ENCODE measurements at regions not wholly inside any gene's neighbourhood (a gene's known extent, or its start where the extent isn't known, plus 50 kb on each side); places are given as distances from the start of the nearest gene placed in this dataset.
"Not testable (repeated sequence)": the region's sequence is repeated elsewhere in the genome, so short reads cannot be mapped to it uniquely, and the experiment has no call there.

DNA sequence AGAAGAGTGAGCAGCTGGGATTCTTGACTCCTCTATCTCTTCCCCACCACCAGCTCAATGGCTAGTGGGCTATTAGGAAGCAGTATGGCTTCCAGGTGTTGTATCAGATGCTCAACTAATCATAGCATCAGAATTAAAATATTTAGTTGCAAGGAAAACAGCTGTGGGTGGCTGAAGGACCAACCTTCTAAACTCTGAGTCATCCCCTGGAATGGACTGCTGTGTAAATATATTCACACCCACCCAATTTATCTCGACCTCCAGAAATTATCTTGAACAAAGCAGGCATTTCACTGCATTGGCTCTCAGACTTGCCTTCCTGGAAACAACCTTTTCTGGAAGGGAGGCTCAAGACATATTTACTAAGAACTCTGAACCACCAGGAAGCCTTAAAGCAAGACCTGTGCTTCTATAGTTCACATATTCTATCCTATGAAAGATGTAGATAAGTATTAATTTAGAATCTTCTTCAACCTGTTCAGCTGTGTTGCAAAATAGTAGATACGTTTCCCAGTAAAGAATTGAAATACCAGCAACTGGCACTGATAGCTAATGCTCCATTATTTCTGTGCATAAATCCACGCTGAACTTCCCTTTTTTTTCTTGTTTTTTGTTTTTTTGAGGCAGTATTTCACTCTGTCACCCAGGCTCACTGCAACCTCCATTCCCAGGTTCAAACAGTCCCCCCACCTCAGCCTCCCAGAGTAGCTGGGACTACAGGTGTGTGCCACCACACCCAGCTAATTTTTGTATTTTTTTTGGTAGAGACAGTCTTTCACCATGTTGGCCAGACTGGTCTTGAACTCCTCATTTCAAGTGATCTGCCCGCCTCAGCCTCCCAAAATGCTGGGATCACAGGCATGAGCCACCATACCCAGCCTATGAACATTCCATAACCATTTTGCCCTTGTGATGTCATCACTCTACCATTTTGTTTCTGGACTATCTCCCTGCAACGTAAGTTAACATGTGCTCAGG lies 56.9 kb upstream of the CD2AP start:
- Histone ChIP-seq H3K27me3 (ENCODE audit: insufficient read depth, low read depth) (no peaks in the 10 kb centered on the region), H3K9ac (no peak overlapping the region), H3K27ac (no peak overlapping the region), H4K20me1 (ENCODE audit: insufficient read depth) (no peaks in the 10 kb centered on the region), H3K36me3 (ENCODE audit: insufficient read depth) (no peaks in the 10 kb centered on the region), H3K79me2 (ENCODE audit: insufficient read depth, low read depth) (no peaks in the 10 kb centered on the region), H2AFZ (ENCODE audit: low read depth) (no peak overlapping the region), H3K4me2 (no peak overlapping the region), H3K4me3 (IDR thresholded peaks at IDR 0.05; ENCODE audit: insufficient read depth, low read depth, low read length) (no peak overlapping the region), H3K4me1 (ENCODE audit: low read depth, poor library complexity, severe bottlenecking) (no peaks in the 10 kb centered on the region)
- TF ChIP-seq, protein P1, sequence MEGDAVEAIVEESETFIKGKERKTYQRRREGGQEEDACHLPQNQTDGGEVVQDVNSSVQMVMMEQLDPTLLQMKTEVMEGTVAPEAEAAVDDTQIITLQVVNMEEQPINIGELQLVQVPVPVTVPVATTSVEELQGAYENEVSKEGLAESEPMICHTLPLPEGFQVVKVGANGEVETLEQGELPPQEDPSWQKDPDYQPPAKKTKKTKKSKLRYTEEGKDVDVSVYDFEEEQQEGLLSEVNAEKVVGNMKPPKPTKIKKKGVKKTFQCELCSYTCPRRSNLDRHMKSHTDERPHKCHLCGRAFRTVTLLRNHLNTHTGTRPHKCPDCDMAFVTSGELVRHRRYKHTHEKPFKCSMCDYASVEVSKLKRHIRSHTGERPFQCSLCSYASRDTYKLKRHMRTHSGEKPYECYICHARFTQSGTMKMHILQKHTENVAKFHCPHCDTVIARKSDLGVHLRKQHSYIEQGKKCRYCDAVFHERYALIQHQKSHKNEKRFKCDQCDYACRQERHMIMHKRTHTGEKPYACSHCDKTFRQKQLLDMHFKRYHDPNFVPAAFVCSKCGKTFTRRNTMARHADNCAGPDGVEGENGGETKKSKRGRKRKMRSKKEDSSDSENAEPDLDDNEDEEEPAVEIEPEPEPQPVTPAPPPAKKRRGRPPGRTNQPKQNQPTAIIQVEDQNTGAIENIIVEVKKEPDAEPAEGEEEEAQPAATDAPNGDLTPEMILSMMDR (conservative IDR thresholded peaks at IDR 0.05; ENCODE audit: low read depth, low read length) = no peak

DNA sequence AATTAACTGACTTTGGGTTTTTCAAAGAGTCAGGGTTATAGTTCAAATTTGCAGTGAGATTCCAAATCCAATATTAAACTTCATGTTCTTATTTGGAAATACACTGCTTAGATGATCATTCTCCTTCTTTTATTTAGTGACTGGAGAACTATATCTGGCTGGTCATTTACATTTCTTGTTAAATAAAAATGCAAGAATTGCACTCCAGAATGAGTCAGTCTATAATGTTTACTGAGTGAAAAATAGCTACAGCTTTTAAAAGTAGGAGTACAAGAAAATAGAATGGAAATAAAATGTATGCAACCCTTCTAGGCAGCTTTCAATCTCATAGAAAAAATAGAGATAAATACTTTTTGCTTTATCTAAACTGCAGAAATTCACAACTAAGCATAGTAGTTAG lies 54.5 kb upstream of the CD2AP start:
- Histone ChIP-seq H2AFZ (ENCODE audit: low read depth) (no peak overlapping the region), H3K4me2 (no peak overlapping the region), H3K4me1 (ENCODE audit: low read depth, poor library complexity, severe bottlenecking) (no peaks in the 10 kb centered on the region), H3K36me3 (ENCODE audit: insufficient read depth) (no peaks in the 10 kb centered on the region), H3K4me3 (IDR thresholded peaks at IDR 0.05; ENCODE audit: insufficient read depth, low read depth, low read length) (no peak overlapping the region), H3K9ac (no peak overlapping the region), H3K27ac (no peak overlapping the region), H3K27me3 (ENCODE audit: insufficient read depth, low read depth) (no peaks in the 10 kb centered on the region), H3K79me2 (ENCODE audit: insufficient read depth, low read depth) (no peaks in the 10 kb centered on the region), H4K20me1 (ENCODE audit: insufficient read depth) (no peaks in the 10 kb centered on the region)
- TF ChIP-seq, protein P1 (conservative IDR thresholded peaks at IDR 0.05; ENCODE audit: low read depth, low read length) = no peak

DNA sequence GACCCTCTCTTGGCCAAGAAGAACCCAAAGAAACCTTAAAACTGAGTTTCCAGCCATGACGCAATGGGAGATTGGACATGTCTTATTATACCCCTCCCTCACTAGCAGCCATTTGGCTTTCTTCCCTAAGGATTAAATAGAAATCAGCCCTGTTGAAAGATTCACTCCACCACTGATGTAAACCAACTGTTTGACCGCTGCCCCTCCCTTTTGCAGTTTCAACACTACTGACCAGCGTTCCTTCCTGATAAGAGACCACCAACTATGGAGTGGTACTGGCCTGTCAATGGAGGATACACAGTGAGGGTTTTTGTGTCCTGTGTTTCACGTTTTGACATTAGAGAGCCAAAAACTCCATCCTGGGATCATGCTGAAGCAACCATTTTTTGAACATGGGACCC lies 53.2 kb upstream of the CD2AP start:
- no peaks in the 10 kb centered on the region for H3K79me2 ChIP-seq (ENCODE audit: insufficient read depth, low read depth)
- H3K27ac ChIP-seq = no peak overlapping the region
- H3K4me1 ChIP-seq (ENCODE audit: low read depth, poor library complexity, severe bottlenecking) = no peaks in the 10 kb centered on the region
- TF ChIP-seq, protein P1 (conservative IDR thresholded peaks at IDR 0.05; ENCODE audit: low read depth, low read length) = no peak
- H3K36me3 ChIP-seq (ENCODE audit: insufficient read depth) = no peaks in the 10 kb centered on the region
- H3K4me3 ChIP-seq (IDR thresholded peaks at IDR 0.05; ENCODE audit: insufficient read depth, low read depth, low read length) = no peak overlapping the region
- no peaks in the 10 kb centered on the region for H4K20me1 ChIP-seq (ENCODE audit: insufficient read depth)
- no peak overlapping the region for H3K9ac ChIP-seq
- no peak overlapping the region for H3K4me2 ChIP-seq
- H3K27me3 ChIP-seq (ENCODE audit: insufficient read depth, low read depth) = no peaks in the 10 kb centered on the region
- no peak overlapping the region for H2AFZ ChIP-seq (ENCODE audit: low read depth)

DNA sequence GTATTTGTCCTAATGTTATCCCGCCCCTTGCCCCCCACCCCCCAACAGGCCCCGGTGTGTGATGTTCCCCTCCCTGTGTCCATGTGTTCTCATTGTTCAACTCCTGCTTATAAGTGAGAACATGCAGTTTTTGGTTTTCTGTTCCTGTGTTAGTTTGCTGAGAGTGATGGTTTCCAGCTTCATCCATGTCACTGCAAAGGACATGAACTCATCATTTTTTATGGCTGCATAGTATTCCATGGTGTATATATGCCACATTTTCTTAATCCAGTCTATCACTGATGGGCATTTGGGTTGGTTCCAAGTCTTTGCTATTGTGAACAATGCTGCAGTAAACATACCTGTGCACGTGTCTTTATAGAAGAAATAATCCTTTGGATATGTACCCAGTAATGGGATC lies 51.9 kb upstream of the CD2AP start:
- H3K27me3 ChIP-seq (ENCODE audit: insufficient read depth, low read depth); H3K4me3 ChIP-seq (IDR thresholded peaks at IDR 0.05; ENCODE audit: insufficient read depth, low read depth, low read length); H3K27ac ChIP-seq; H3K79me2 ChIP-seq (ENCODE audit: insufficient read depth, low read depth); H3K36me3 ChIP-seq (ENCODE audit: insufficient read depth); H4K20me1 ChIP-seq (ENCODE audit: insufficient read depth); H2AFZ ChIP-seq (ENCODE audit: low read depth); H3K9ac ChIP-seq; H3K4me2 ChIP-seq; H3K4me1 ChIP-seq (ENCODE audit: low read depth, poor library complexity, severe bottlenecking): not testable (repeated sequence)
